ENCODE measurements at regions not wholly inside any gene's neighbourhood (a gene's known extent, or its start where the extent isn't known, plus 50 kb on each side); places are given as distances from the start of the nearest gene placed in this dataset.

GRCh38 chr4:160257318-160257717 is 1154.4 kb downstream of the RAPGEF2 start:
- TF ChIP-seq CTCF (IDR thresholded peaks at IDR 0.05): no peak
- no peak for TF ChIP-seq POLR2A (IDR thresholded peaks at IDR 0.05)
- no peak for DNase-seq
- Histone ChIP-seq H3K4me3 (replicated peaks in 1 of 3) (no peak overlapping the region), H3K4me1 (no peaks in the 10 kb centered on the region), H3K36me3 (no peaks in the 10 kb centered on the region), H3K27me3 (no peaks in the 10 kb centered on the region), H3K9me3 (no peaks in the 10 kb centered on the region), H3K27ac (no peak overlapping the region)
- intact Hi-C loops (cut with DNase I): no loop called here
- 53 to 84% methylated on average over 2 of the region's 2 CpGs for WGBS, 2 donors

GRCh38 chr4:160265014-160265413 is 1162.1 kb downstream of the RAPGEF2 start:
- 35 to 40% methylated on average over 1 of the region's 1 CpG for WGBS, 2 donors
- Histone ChIP-seq H3K27me3 (no peaks in the 10 kb centered on the region), H3K9me3 (no peaks in the 10 kb centered on the region), H3K4me3 (replicated peaks in 1 of 3) (no peak overlapping the region), H3K36me3 (no peaks in the 10 kb centered on the region), H3K4me1 (no peaks in the 10 kb centered on the region), H3K27ac (no peak overlapping the region)
- TF ChIP-seq CTCF (IDR thresholded peaks at IDR 0.05): no peak
- TF ChIP-seq POLR2A (IDR thresholded peaks at IDR 0.05): no peak
- no peak for DNase-seq
- intact Hi-C loops (cut with DNase I): no loop called here

- Histone ChIP-seq H3K9me3 (no peaks in the 10 kb centered on the region), H3K27me3 (no peaks in the 10 kb centered on the region), H3K27ac (no peak overlapping the region), H3K36me3 (no peaks in the 10 kb centered on the region), H3K4me1 (no peaks in the 10 kb centered on the region), H3K4me3 (replicated peaks in 1 of 3) (no peak overlapping the region)
- intact Hi-C loops (cut with DNase I): no loop called here
- TF ChIP-seq CTCF (IDR thresholded peaks at IDR 0.05) (no peak), POLR2A (IDR thresholded peaks at IDR 0.05) (no peak)
- WGBS, 2 donors: 91 to 97% methylated on average over 2 of the region's 2 CpGs
- no peak for DNase-seq
Observed at GRCh38 chr4:160265836-160266235, 1163.0 kb downstream of the RAPGEF2 start.

- intact Hi-C loops (cut with DNase I): no loop called here
- H3K4me1 ChIP-seq: no peaks in the 10 kb centered on the region
- H3K4me3 ChIP-seq (replicated peaks in 1 of 3): no peak overlapping the region
- H3K27me3 ChIP-seq: no peaks in the 10 kb centered on the region
- DNase-seq: no peak
- no peaks in the 10 kb centered on the region for H3K36me3 ChIP-seq
- no peak overlapping the region for H3K27ac ChIP-seq
- TF ChIP-seq POLR2A (IDR thresholded peaks at IDR 0.05): no peak
- no peak for TF ChIP-seq CTCF (IDR thresholded peaks at IDR 0.05)
- WGBS, 2 donors: 55 to 59% methylated on average over 3 of the region's 3 CpGs
- no peaks in the 10 kb centered on the region for H3K9me3 ChIP-seq
Observed at GRCh38 chr4:160276785-160277325, 1174.0 kb downstream of the RAPGEF2 start.

GRCh38 chr4:160283081-160283480 is 1180.2 kb downstream of the RAPGEF2 start:
- intact Hi-C loops (cut with DNase I): no loop called here
- TF ChIP-seq POLR2A (IDR thresholded peaks at IDR 0.05) (no peak), CTCF (IDR thresholded peaks at IDR 0.05) (no peak)
- no peak overlapping the region for H3K4me3 ChIP-seq (replicated peaks in 1 of 3)
- H3K9me3 ChIP-seq: no peaks in the 10 kb centered on the region
- H3K27ac ChIP-seq: no peak overlapping the region
- H3K4me1 ChIP-seq: no peaks in the 10 kb centered on the region
- no peak for DNase-seq
- no peaks in the 10 kb centered on the region for H3K27me3 ChIP-seq
- no peaks in the 10 kb centered on the region for H3K36me3 ChIP-seq
- 69 to 72% methylated on average over 1 of the region's 1 CpG for WGBS, 2 donors
